GM12878 (cell line): ENCODE measurements at regions not wholly inside any gene's neighbourhood (a gene's known extent, or its start where the extent isn't known, plus 50 kb on each side); places are given as distances from the start of the nearest gene placed in this dataset.
A peak's percentile ranks its signal among the peaks of the same experiment; 100 is the strongest.

ENCODE experiments used
- ATF7 ChIP-seq: fragments of 450-650 bp; IDR thresholded peaks from 2 replicates; pipeline ENCODE4 v1.6.1; 2016; ENCODE audit warnings: low read depth, mild to moderate bottlenecking
- E2F4 ChIP-seq: IDR thresholded peaks from 2 replicates; pipeline ENCODE4 v1.6.1; 2012; ENCODE audit warnings: low read depth, low read length, improper control_type of control experiment
- EP300 ChIP-seq, 2 experiments: fragments of 150-350 bp in 1 of 2; IDR thresholded peaks; 2 replicates each; pipeline ENCODE4 v1.6.1; 2011 to 2012; ENCODE audit warnings: low read depth in 2 of 2, low read length in 2 of 2, borderline replicate concordance in 1 of 2, improper control_type of control experiment in 1 of 2, inconsistent platforms in 1 of 2; ENCODE audit not compliant: control insufficient read depth in 1 of 2
- HDAC2 ChIP-seq: fragments of 200-600 bp; sonication (generic); IDR thresholded peaks from 2 replicates; pipeline ENCODE4 v1.6.1; 2017
- IKZF2 ChIP-seq, 2 experiments: fragments of 450-650 bp; IDR thresholded peaks; 2 replicates each; pipeline ENCODE4 v1.6.1; 2017; ENCODE audit warnings: mild to moderate bottlenecking in 2 of 2, moderate library complexity in 2 of 2
- MYC ChIP-seq: IDR thresholded peaks from 2 replicates; pipeline ENCODE4 v1.6.1; 2011; ENCODE audit warnings: mild to moderate bottlenecking, low read length, moderate library complexity, inconsistent platforms; ENCODE audit not compliant: insufficient read depth, insufficient replicate concordance, insufficient read length, severe bottlenecking
- RELA ChIP-seq: fragments of 450-650 bp; IDR thresholded peaks from 2 replicates; pipeline ENCODE4 v1.8.0; 2014; ENCODE audit warnings: borderline replicate concordance; ENCODE audit not compliant: partially characterized antibody
- RELB ChIP-seq: fragments of 450-650 bp; IDR thresholded peaks from 2 replicates; pipeline ENCODE4 v1.6.1; 2017; ENCODE audit warnings: low read depth, mild to moderate bottlenecking, moderate library complexity
- SIN3A ChIP-seq: IDR thresholded peaks from 2 replicates; pipeline ENCODE4 v1.6.1; 2012; ENCODE audit warnings: low read depth, low read length, improper control_type of control experiment
- SIX5 ChIP-seq: IDR thresholded peaks from 2 replicates; pipeline ENCODE4 v1.6.1; 2011; ENCODE audit warnings: mild to moderate bottlenecking, low read depth, low read length, moderate library complexity; ENCODE audit not compliant: severe bottlenecking
- SKIL ChIP-seq: fragments of 450-650 bp; IDR thresholded peaks from 2 replicates; pipeline ENCODE4 v1.6.1; 2017; ENCODE audit warnings: mild to moderate bottlenecking, low read depth, inconsistent platforms; ENCODE audit not compliant: poor library complexity, severe bottlenecking
- SMAD5 ChIP-seq: IDR thresholded peaks from 2 replicates; pipeline ENCODE4 v1.6.1; 2016; ENCODE audit warnings: antibody characterized with exemption, low read depth
- TCF12 ChIP-seq: IDR thresholded peaks from 2 replicates; pipeline ENCODE4 v1.6.1; 2011; ENCODE audit warnings: low read depth, mild to moderate bottlenecking, low read length
- ZSCAN29 ChIP-seq: fragments of 450-650 bp; IDR thresholded peaks from 2 replicates; pipeline ENCODE4 v1.6.1; 2017; ENCODE audit warnings: mild to moderate bottlenecking, moderate library complexity
- TF ChIP-seq, protein P1 (sequence below), 3 experiments: IDR thresholded peaks in 2 of 3; conservative IDR thresholded peaks in 1 of 3; 2 replicates each; pipeline ENCODE4 v1.5.1; 2011; ENCODE audit warnings: low read depth in 3 of 3, low read length in 3 of 3, mild to moderate bottlenecking in 3 of 3, control low read depth in 2 of 3, moderate library complexity in 2 of 3, inconsistent platforms in 1 of 3, mixed read lengths in 1 of 3; ENCODE audit not compliant: control insufficient read depth in 2 of 3, insufficient read depth in 1 of 3; ENCODE audit errors: extremely low read depth in 1 of 3
- TF ChIP-seq, protein P2 (sequence below): IDR thresholded peaks from 2 replicates; pipeline ENCODE4 v1.6.1; 2012; ENCODE audit warnings: improper control_type of control experiment, low read depth, low read length; ENCODE audit not compliant: insufficient replicate concordance

DNA sequence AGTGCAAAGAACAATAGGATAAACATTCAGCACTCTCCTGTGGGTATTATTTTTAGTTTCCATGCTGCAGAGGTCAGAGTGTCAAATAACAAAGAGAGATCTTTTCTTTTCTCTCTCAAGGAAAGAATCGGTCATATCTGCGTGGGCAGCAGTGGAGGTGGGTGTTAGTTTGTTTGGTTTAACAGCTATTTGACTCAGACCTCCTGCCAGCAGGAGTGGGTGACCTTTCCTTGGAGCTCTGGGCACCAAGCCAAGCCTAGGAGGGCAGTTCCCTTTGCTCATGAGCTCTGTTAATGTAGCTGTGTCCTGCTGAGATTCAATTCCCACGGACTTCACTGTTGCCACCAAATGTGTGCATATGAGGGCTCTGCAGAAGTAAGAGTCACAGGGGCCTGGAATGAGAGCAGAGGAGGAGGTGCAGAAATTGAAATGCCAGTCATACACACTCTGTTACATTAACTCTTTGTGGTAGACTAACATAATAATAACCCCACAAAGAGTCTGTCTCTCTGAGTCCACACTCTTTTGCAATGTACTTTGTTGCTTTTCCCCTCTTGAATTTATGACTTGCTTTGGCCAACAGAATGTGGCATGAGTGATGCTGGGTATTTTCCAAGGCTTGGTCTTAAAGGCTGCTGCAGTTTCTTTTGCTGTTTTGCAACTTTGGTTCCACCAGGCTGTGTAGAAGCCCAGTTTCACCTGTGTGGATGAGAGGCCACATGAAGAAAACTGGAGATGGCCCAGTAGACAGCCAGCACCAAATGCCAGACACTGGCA, 76.0 kb upstream of the GRK3 start (continued):
- TF ChIP-seq, protein P1, sequence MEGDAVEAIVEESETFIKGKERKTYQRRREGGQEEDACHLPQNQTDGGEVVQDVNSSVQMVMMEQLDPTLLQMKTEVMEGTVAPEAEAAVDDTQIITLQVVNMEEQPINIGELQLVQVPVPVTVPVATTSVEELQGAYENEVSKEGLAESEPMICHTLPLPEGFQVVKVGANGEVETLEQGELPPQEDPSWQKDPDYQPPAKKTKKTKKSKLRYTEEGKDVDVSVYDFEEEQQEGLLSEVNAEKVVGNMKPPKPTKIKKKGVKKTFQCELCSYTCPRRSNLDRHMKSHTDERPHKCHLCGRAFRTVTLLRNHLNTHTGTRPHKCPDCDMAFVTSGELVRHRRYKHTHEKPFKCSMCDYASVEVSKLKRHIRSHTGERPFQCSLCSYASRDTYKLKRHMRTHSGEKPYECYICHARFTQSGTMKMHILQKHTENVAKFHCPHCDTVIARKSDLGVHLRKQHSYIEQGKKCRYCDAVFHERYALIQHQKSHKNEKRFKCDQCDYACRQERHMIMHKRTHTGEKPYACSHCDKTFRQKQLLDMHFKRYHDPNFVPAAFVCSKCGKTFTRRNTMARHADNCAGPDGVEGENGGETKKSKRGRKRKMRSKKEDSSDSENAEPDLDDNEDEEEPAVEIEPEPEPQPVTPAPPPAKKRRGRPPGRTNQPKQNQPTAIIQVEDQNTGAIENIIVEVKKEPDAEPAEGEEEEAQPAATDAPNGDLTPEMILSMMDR (IDR thresholded peaks at IDR 0.05 in 2 of 3, conservative IDR thresholded peaks at IDR 0.05 in 1 of 3; ENCODE audit: control insufficient read depth in 2 of 3, extremely low read depth in 1 of 3, insufficient read depth in 1 of 3, low read depth in 3 of 3, low read length in 3 of 3), result no peak
- TF ChIP-seq EP300 (IDR thresholded peaks at IDR 0.05; ENCODE audit: borderline replicate concordance in 1 of 2, control insufficient read depth in 1 of 2, low read depth in 2 of 2, low read length in 2 of 2), result peak in 1 of 2 experiments; percentile 51; a peak in 2 of 4 replicates
- TF ChIP-seq, protein P2, sequence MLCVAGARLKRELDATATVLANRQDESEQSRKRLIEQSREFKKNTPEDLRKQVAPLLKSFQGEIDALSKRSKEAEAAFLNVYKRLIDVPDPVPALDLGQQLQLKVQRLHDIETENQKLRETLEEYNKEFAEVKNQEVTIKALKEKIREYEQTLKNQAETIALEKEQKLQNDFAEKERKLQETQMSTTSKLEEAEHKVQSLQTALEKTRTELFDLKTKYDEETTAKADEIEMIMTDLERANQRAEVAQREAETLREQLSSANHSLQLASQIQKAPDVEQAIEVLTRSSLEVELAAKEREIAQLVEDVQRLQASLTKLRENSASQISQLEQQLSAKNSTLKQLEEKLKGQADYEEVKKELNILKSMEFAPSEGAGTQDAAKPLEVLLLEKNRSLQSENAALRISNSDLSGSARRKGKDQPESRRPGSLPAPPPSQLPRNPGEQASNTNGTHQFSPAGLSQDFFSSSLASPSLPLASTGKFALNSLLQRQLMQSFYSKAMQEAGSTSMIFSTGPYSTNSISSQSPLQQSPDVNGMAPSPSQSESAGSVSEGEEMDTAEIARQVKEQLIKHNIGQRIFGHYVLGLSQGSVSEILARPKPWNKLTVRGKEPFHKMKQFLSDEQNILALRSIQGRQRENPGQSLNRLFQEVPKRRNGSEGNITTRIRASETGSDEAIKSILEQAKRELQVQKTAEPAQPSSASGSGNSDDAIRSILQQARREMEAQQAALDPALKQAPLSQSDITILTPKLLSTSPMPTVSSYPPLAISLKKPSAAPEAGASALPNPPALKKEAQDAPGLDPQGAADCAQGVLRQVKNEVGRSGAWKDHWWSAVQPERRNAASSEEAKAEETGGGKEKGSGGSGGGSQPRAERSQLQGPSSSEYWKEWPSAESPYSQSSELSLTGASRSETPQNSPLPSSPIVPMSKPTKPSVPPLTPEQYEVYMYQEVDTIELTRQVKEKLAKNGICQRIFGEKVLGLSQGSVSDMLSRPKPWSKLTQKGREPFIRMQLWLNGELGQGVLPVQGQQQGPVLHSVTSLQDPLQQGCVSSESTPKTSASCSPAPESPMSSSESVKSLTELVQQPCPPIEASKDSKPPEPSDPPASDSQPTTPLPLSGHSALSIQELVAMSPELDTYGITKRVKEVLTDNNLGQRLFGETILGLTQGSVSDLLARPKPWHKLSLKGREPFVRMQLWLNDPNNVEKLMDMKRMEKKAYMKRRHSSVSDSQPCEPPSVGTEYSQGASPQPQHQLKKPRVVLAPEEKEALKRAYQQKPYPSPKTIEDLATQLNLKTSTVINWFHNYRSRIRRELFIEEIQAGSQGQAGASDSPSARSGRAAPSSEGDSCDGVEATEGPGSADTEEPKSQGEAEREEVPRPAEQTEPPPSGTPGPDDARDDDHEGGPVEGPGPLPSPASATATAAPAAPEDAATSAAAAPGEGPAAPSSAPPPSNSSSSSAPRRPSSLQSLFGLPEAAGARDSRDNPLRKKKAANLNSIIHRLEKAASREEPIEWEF, result no peak
- no peak for TF ChIP-seq E2F4
- no peak for TF ChIP-seq SIN3A
- no peak for TF ChIP-seq RELA
- no peak for TF ChIP-seq TCF12
- TF ChIP-seq ZSCAN29, result no peak
- TF ChIP-seq ATF7, result peak; percentile 81
- peak; percentile 87 to 89 for TF ChIP-seq IKZF2 (IDR thresholded peaks at IDR 0.05)
- no peak for TF ChIP-seq MYC
- no peak for TF ChIP-seq SMAD5
- TF ChIP-seq SIX5, result no peak
- TF ChIP-seq HDAC2, result no peak
- no peak for TF ChIP-seq SKIL
- peak; percentile 80 for TF ChIP-seq RELB
